Prostate gland (tissue), 2 donors: ENCODE measurements at regions not wholly inside any gene's neighbourhood (a gene's known extent, or its start where the extent isn't known, plus 50 kb on each side); places are given as distances from the start of the nearest gene placed in this dataset.
A peak's percentile ranks its signal among the peaks of the same experiment; 100 is the strongest.

Experiments
- DNase-seq: peaks from one replicate; pipeline ENCODE4 v3.0.0-alpha.2; 2019; ENCODE audit warnings: low spot score
- H3K27ac ChIP-seq, 2 donors: fragments of 200-600 bp; sonication (generic); 2 replicates each; pipeline ENCODE4 v1.5.1; 2017 to 2019
- H3K27me3 ChIP-seq: fragments of 200-600 bp; sonication (generic); replicated peaks from 2 replicates; pipeline ENCODE4 v1.5.1; 2019; ENCODE audit not compliant: insufficient read depth
- H3K36me3 ChIP-seq, 2 donors: fragments of 200-600 bp; sonication (generic); 1 replicate in 1 of 2; 2 replicates in 1 of 2; pipeline versions ENCODE4 v1.5.1 to v1.8.1; 2017 to 2019
- H3K4me1 ChIP-seq: fragments of 200-600 bp; sonication (generic); replicated peaks from 2 replicates; pipeline ENCODE4 v1.5.1; 2019
- H3K4me3 ChIP-seq, 2 donors: fragments of 200-600 bp; sonication (generic); 2 replicates each; pipeline ENCODE4 v1.5.1; 2017 to 2019
- H3K9me3 ChIP-seq: fragments of 200-600 bp; sonication (generic); 2 replicates; pipeline ENCODE4 v1.5.1; 2017
- CTCF ChIP-seq, 4 experiments: fragments of 200-600 bp in 2 of 4; fragments of 450-650 bp in 2 of 4; sonication (generic) in 2 of 4; IDR thresholded peaks; 1 replicate in 3 of 4; 2 replicates in 1 of 4; pipeline ENCODE4 v1.5.1; 2016 to 2019; ENCODE audit warnings: antibody characterized with exemption in 4 of 4, mild to moderate bottlenecking in 2 of 4, moderate library complexity in 2 of 4
- POLR2A ChIP-seq: fragments of 450-650 bp; IDR thresholded peaks from one replicate; pipeline ENCODE4 v1.6.1; 2016; ENCODE audit warnings: antibody characterized with exemption, mild to moderate bottlenecking
- POLR2AphosphoS5 ChIP-seq: sonication (generic); formaldehyde crosslinking; IDR thresholded peaks from one replicate; pipeline ENCODE4 v1.6.1; 2017; ENCODE audit warnings: antibody characterized with exemption
- WGBS: methylation state at CpG from one replicate; pipeline ENCODE4 v1.1.5; 2018; 5-methylcytosine and 5-hydroxymethylcytosine counted together
- intact Hi-C: fragments of 100-400 bp; cut with DNase I; formaldehyde crosslinking; loops from one replicate; pipeline ENCODE4 v1.14.2; 2022

DNA sequence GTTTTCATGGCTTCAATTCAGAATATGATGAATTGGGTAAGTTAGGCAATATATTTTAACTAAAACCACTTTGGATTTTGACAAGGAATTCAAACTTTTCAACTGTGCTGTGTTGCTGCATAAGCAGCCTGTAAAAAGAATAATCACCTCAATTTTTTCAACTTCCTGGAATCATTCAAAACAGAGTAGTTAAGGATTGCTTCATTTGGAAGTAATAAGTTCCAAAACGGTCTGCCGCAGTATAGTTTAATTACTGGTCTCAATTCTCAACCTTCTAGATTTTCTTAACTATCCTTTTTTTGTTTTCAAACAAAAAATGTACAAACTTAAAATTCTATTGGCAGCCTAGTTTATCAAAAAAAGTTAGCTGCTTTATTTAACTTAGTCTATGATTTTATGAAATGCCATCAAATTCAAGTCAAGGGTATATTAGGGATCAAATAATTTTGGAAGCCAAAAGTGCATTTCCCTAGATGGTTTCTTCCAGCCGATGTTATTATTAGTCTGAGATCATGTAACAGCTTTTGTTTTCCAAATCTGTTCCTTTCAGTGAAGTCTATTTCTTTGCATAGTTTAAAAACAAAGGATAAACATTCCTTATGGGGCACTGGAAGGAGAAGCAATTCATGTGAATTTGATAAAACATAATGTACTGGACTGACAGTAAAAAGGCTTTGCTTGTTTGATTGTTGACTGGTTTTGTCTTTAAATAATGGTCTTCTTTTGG lies 76.1 kb upstream of the ETAA1 start:
- WGBS, result 75% methylated on average over 3 of the region's 3 CpGs
- intact Hi-C loops, result loop anchor here (5.0 kb wide), 5 partner anchors 331 to 894 kb away; no protein-coding TSS in a partner anchor
- DNase-seq, result no peak
- H3K27ac ChIP-seq, result no peak overlapping the region
- H3K36me3 ChIP-seq, result no peaks in the 10 kb centered on the region
- TF ChIP-seq CTCF (IDR thresholded peaks at IDR 0.05), result no peak
- H3K4me1 ChIP-seq, result no peaks in the 10 kb centered on the region
- H3K27me3 ChIP-seq, result no peaks in the 10 kb centered on the region
- no peak overlapping the region for H3K4me3 ChIP-seq
- H3K9me3 ChIP-seq, result no peaks in the 10 kb centered on the region

DNA sequence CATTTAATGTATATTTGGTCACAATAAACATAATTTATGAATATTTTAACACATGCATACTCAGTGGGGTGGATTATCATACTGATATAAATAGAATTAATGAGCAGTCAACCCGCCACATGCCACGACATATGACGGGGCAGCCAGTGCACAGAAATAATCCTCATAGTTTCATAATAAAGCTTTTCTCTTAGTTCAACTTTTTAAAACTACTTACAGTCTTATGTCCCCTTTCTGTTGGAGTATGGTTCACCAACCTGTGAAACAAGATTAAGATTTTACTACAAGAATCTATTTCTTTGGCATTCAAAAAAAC lies 75.6 kb upstream of the ETAA1 start:
- Histone ChIP-seq H3K36me3 (no peaks in the 10 kb centered on the region), H3K4me3 (no peak overlapping the region), H3K4me1 (no peaks in the 10 kb centered on the region), H3K9me3 (no peaks in the 10 kb centered on the region), H3K27me3 (no peaks in the 10 kb centered on the region), H3K27ac (no peak overlapping the region)
- intact Hi-C loops, result loop anchor here (5.0 kb wide), 5 partner anchors 331 to 894 kb away; no protein-coding TSS in a partner anchor
- 87% methylated on average over 3 of the region's 3 CpGs for WGBS
- no peak for DNase-seq
- TF ChIP-seq CTCF (IDR thresholded peaks at IDR 0.05), result no peak
- no peak for TF ChIP-seq POLR2A
- no peak for TF ChIP-seq POLR2AphosphoS5

DNA sequence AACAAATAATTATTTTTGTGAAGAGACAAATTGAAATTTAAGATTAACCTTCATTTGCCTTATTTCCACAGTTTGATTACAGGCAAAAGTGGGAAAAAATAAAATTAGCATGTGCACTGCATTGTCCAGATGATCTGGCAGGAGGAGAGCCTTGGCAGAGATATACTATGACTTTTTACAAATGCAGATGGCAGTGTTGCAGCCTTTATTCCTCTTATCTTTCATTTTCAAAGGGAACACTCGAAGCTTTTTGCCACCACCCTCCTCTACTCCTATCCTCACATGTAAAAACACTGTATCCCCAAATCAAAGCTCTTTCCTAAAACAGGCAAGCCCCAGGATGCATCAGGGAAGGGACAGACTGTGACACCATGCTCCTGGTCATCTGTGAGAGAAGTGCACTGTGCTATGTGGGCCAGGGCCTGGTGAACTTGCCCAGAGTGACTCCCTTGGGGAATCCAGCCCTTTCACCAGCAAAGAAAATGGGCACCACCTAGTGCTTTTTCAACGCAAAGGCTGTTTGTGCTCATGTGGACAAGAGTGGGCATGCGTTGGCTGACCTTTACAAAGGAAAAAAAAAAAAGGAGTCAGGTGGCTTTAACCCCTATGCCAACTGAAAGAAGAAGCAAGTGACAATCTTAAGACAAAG lies 74.7 kb upstream of the ETAA1 start:
- Histone ChIP-seq H3K36me3 (no peaks in the 10 kb centered on the region), H3K27ac (no peak overlapping the region), H3K4me1 (no peaks in the 10 kb centered on the region), H3K27me3 (no peaks in the 10 kb centered on the region), H3K4me3 (no peak overlapping the region), H3K9me3 (no peaks in the 10 kb centered on the region)
- intact Hi-C loops, result loop anchor here (5.0 kb wide), 5 partner anchors 330 to 895 kb away; no protein-coding TSS in a partner anchor
- TF ChIP-seq POLR2AphosphoS5 (no peak), CTCF (IDR thresholded peaks at IDR 0.05) (peak in 1 of 4 experiments; percentile 49)
- 64% methylated on average over 3 of the region's 3 CpGs for WGBS
- no peak for DNase-seq

- H3K9me3 ChIP-seq, result no peaks in the 10 kb centered on the region
- 62% methylated on average over 4 of the region's 4 CpGs for WGBS
- intact Hi-C loops, result loop anchor here (5.0 kb wide), 5 partner anchors 329 to 896 kb away; no protein-coding TSS in a partner anchor
- DNase-seq, result no peak
- H3K4me3 ChIP-seq, result no peak overlapping the region
- no peaks in the 10 kb centered on the region for H3K4me1 ChIP-seq
- no peaks in the 10 kb centered on the region for H3K36me3 ChIP-seq
- no peak overlapping the region for H3K27ac ChIP-seq
- H3K27me3 ChIP-seq, result no peaks in the 10 kb centered on the region
- no peak for TF ChIP-seq CTCF (IDR thresholded peaks at IDR 0.05)
- TF ChIP-seq POLR2AphosphoS5, result no peak
- TF ChIP-seq POLR2A, result no peak
These were observed 73.7 kb upstream of the ETAA1 start for GRCh38 chr2:67323209-67323991.
